CD14-positive monocyte (primary cell): ENCODE measurements at regions not wholly inside any gene's neighbourhood (a gene's known extent, or its start where the extent isn't known, plus 50 kb on each side); places are given as distances from the start of the nearest gene placed in this dataset.

ENCODE experiments used
- DNase-seq, 3 donors: peaks; one replicate each; pipeline ENCODE4 v3.0.0-alpha.2; 2011 to 2022
- H2AFZ ChIP-seq: 2 replicates; pipeline ENCODE4 v1.6.0; 2012; ENCODE audit warnings: mild to moderate bottlenecking, low read depth, low read length, inconsistent platforms; ENCODE audit not compliant: insufficient read depth, poor library complexity, severe bottlenecking
- H3K27ac ChIP-seq, 2 donors: 1 replicate in 1 of 2; 2 replicates in 1 of 2; pipeline ENCODE4 v1.5.1; 2012 to 2013; ENCODE audit warnings: low read length in 2 of 2, control low read depth in 1 of 2, inconsistent platforms in 1 of 2, low read depth in 1 of 2, mild to moderate bottlenecking in 1 of 2
- H3K27me3 ChIP-seq, 2 donors: one replicate each; pipeline versions ENCODE4 v1.6.0 to v1.6.1; 2011 to 2013; ENCODE audit warnings: low read length in 2 of 2; ENCODE audit not compliant: control insufficient read depth in 2 of 2, insufficient read depth in 2 of 2
- H3K36me3 ChIP-seq, 2 donors: replicated peaks in 1 of 2; 1 replicate in 1 of 2; 2 replicates in 1 of 2; pipeline versions ENCODE4 v1.5.1 to v1.6.1; 2012 to 2013; ENCODE audit warnings: low read length in 2 of 2, control low read depth in 1 of 2, inconsistent platforms in 1 of 2, mild to moderate bottlenecking in 1 of 2; ENCODE audit not compliant: insufficient read depth in 2 of 2, control insufficient read depth in 1 of 2
- H3K4me1 ChIP-seq, 2 donors: 1 replicate in 1 of 2; 2 replicates in 1 of 2; pipeline versions ENCODE4 v1.5.1 to v1.6.1; 2012 to 2013; ENCODE audit warnings: low read length in 2 of 2, control low read depth in 1 of 2, inconsistent platforms in 1 of 2, mild to moderate bottlenecking in 1 of 2, moderate library complexity in 1 of 2; ENCODE audit not compliant: insufficient read depth in 2 of 2, control insufficient read depth in 1 of 2
- H3K4me2 ChIP-seq: replicated peaks from 2 replicates; pipeline ENCODE3; 2012; ENCODE audit warnings: low read length, moderate library complexity, mild to moderate bottlenecking; ENCODE audit not compliant: poor library complexity, severe bottlenecking; ENCODE audit errors: extremely low read depth
- H3K4me3 ChIP-seq, 3 experiments: fragments of 200-600 bp in 1 of 3; sonication (generic) in 1 of 3; replicated peaks in 1 of 3; 1 replicate in 2 of 3; 2 replicates in 1 of 3; pipeline ENCODE4 v1.5.1; 2011 to 2013; ENCODE audit warnings: low read length in 3 of 3, mild to moderate bottlenecking in 3 of 3, control low read depth in 2 of 3, low read depth in 2 of 3, inconsistent platforms in 1 of 3, moderate library complexity in 1 of 3
- H3K79me2 ChIP-seq: 2 replicates; pipeline ENCODE4 v1.6.0; 2012; ENCODE audit warnings: mild to moderate bottlenecking, control low read depth, inconsistent platforms, low read length, moderate library complexity; ENCODE audit not compliant: insufficient read depth
- H3K9ac ChIP-seq: 2 replicates; pipeline ENCODE4 v1.6.0; 2017; ENCODE audit warnings: low read length, mild to moderate bottlenecking; ENCODE audit not compliant: insufficient read depth, poor library complexity, severe bottlenecking
- H3K9me3 ChIP-seq, 2 donors: replicated peaks in 1 of 2; 1 replicate in 1 of 2; 2 replicates in 1 of 2; pipeline versions ENCODE4 v1.5.1 to v1.6.1; 2012 to 2013; ENCODE audit warnings: low read length in 2 of 2, control low read depth in 1 of 2; ENCODE audit not compliant: control insufficient read depth in 1 of 2, insufficient read depth in 1 of 2
- H4K20me1 ChIP-seq: 2 replicates; pipeline ENCODE4 v1.6.0; 2012; ENCODE audit warnings: mild to moderate bottlenecking, low read length, control low read depth, moderate library complexity; ENCODE audit not compliant: insufficient read depth
- H3K27ac Mint-ChIP-seq, 7 donors: one replicate each; pipeline ENCODE4 v1.8.0; 2020; ENCODE audit warnings: mild to moderate bottlenecking in 7 of 7, mixed read lengths in 7 of 7, moderate library complexity in 6 of 7, inconsistent platforms in 2 of 7
- H3K27me3 Mint-ChIP-seq, 3 donors: one replicate each; pipeline ENCODE4 v1.8.0; 2021 to 2022; ENCODE audit warnings: low read depth in 3 of 3, mild to moderate bottlenecking in 3 of 3, mixed read lengths in 3 of 3, moderate library complexity in 3 of 3, inconsistent platforms in 1 of 3
- H3K36me3 Mint-ChIP-seq, 2 donors: one replicate each; pipeline ENCODE4 v1.8.0; 2020; ENCODE audit warnings: mixed read lengths in 2 of 2, inconsistent platforms in 1 of 2, mild to moderate bottlenecking in 1 of 2
- H3K4me1 Mint-ChIP-seq: one replicate; pipeline ENCODE4 v1.8.0; 2020; ENCODE audit warnings: mild to moderate bottlenecking, mixed read lengths
- H3K4me3 Mint-ChIP-seq, 2 donors: one replicate each; pipeline ENCODE4 v1.8.0; 2020; ENCODE audit warnings: mild to moderate bottlenecking in 2 of 2, mixed read lengths in 2 of 2, moderate library complexity in 1 of 2
- H3K9me3 Mint-ChIP-seq, 7 donors: one replicate each; pipeline ENCODE4 v1.8.0; 2020 to 2022; ENCODE audit warnings: mixed read lengths in 7 of 7, mild to moderate bottlenecking in 6 of 7, moderate library complexity in 6 of 7, inconsistent platforms in 2 of 7
- WGBS: methylation state at CpG from one replicate; pipeline ENCODE4 v1.1.5; 2013; ENCODE audit warnings: missing lambda C conversion rate; ENCODE audit not compliant: insufficient coverage; 5-methylcytosine and 5-hydroxymethylcytosine counted together
- intact Hi-C, 2 donors: fragments of 100-400 bp; cut with micrococcal nuclease; formaldehyde crosslinking; loops; one replicate each; pipeline versions ENCODE4 v1.15.0 to v1.15.1; 2023
- TF ChIP-seq, protein P1 (sequence below): fragments of 200-600 bp; IDR thresholded peaks from one replicate; pipeline ENCODE4 v1.8.0; 2022; ENCODE audit warnings: antibody characterized with exemption, mild to moderate bottlenecking

DNA sequence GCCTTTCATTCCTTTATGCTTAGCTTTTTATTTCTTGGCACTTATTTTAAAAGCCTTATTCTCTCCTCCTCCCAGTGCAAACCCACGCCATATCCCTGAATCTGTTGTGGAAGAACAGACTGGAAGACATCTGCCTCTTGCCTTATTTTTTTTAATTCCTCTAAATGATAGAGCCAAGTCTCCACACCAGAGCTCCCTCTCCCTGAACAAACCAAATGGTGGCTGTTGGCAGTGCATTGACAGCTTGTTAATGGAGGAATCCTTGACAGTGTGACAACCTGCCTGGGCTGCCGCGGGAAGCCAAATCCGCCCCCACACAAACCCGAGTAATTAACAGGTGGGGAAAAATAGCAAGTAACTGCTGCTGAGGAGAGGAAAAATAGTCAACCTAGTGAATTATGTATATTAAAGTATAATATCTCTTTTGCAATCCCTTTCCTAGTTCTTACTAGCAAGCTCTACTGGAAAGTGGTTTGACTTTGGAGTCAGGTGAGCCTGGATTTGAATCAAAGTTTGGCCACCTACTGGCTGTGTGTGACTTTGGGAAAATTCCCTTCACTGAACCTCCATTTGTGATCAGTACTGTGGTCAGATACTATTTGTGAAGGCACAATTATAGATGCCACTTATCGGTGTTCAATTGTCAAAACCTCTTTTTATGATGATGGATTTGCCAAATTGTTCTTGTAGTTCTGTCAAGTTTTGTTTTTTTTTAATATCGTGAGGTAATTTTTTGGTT is 589.6 kb downstream of the PDCD6IP start:
- H3K27me3 Mint-ChIP-seq = peaks cover 0 to 4% (median 0%) of the 10 kb centered on the region in 3 donors
- DNase-seq = no peak
- no peaks in the 10 kb centered on the region for H3K36me3 ChIP-seq
- no CpG with 5 or more reads among the region's 7 CpGs for WGBS
- intact Hi-C loops = loop anchor here in 1 of 2 donors (10.0 kb wide), 1 partner anchor 273 kb away; no protein-coding TSS in a partner anchor
- no peaks in the 10 kb centered on the region for H3K27me3 ChIP-seq
- TF ChIP-seq, protein P1, sequence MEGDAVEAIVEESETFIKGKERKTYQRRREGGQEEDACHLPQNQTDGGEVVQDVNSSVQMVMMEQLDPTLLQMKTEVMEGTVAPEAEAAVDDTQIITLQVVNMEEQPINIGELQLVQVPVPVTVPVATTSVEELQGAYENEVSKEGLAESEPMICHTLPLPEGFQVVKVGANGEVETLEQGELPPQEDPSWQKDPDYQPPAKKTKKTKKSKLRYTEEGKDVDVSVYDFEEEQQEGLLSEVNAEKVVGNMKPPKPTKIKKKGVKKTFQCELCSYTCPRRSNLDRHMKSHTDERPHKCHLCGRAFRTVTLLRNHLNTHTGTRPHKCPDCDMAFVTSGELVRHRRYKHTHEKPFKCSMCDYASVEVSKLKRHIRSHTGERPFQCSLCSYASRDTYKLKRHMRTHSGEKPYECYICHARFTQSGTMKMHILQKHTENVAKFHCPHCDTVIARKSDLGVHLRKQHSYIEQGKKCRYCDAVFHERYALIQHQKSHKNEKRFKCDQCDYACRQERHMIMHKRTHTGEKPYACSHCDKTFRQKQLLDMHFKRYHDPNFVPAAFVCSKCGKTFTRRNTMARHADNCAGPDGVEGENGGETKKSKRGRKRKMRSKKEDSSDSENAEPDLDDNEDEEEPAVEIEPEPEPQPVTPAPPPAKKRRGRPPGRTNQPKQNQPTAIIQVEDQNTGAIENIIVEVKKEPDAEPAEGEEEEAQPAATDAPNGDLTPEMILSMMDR = no peak
- no peak overlapping the region for H3K27ac Mint-ChIP-seq
- H3K4me3 ChIP-seq = no peak overlapping the region
- no peaks in the 10 kb centered on the region for H3K9me3 ChIP-seq
- H3K4me1 Mint-ChIP-seq = peaks cover 4% of the 10 kb centered on the region
- no peak overlapping the region for H3K27ac ChIP-seq
- no peaks in the 10 kb centered on the region for H3K79me2 ChIP-seq
- H2AFZ ChIP-seq = no peak overlapping the region
- H4K20me1 ChIP-seq = no peaks in the 10 kb centered on the region
- no peak overlapping the region for H3K4me3 Mint-ChIP-seq
- peaks cover 0 to 6% (median 2%) of the 10 kb centered on the region in 7 donors for H3K9me3 Mint-ChIP-seq
- no peak overlapping the region for H3K9ac ChIP-seq
- no peaks in the 10 kb centered on the region for H3K36me3 Mint-ChIP-seq
- H3K4me2 ChIP-seq = no peak overlapping the region
- no peaks in the 10 kb centered on the region for H3K4me1 ChIP-seq

DNA sequence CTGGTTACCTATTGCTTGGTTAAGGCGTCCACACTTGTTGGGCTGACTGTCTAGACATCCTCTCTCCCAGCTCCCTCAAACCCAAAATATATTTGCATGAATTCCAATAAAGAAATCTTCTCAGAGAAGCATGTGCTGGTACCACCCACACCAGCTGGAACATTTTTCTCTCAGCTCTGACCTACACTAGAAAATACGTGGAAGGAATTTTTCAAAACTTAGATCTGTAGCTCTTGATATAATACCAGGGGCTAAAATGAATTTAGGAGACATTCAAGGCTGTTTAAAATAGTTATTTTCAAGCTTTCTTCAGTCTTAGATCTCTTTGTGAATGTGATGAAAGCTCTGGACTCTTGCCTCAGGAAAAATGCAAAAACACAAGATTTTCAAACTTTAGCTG is 590.4 kb downstream of the PDCD6IP start:
- no CpG with 5 or more reads among the region's 2 CpGs for WGBS
- no peak overlapping the region for H3K4me2 ChIP-seq
- no peak overlapping the region for H3K4me3 ChIP-seq
- TF ChIP-seq, protein P1 = no peak
- DNase-seq = no peak
- H3K27me3 Mint-ChIP-seq = peaks cover 0 to 4% (median 0%) of the 10 kb centered on the region in 3 donors
- H3K9me3 Mint-ChIP-seq = peaks cover 0 to 9% (median 6%) of the 10 kb centered on the region in 7 donors
- intact Hi-C loops = loop anchor here in 1 of 2 donors (10.0 kb wide), 1 partner anchor 274 kb away; no protein-coding TSS in a partner anchor
- peaks cover 4% of the 10 kb centered on the region for H3K4me1 Mint-ChIP-seq
- H3K4me3 Mint-ChIP-seq = no peak overlapping the region
- no peaks in the 10 kb centered on the region for H3K4me1 ChIP-seq
- H2AFZ ChIP-seq = no peak overlapping the region
- peak overlapping the region in 1 of 7 donors; percentile 15 for H3K27ac Mint-ChIP-seq
- no peaks in the 10 kb centered on the region for H3K79me2 ChIP-seq
- no peaks in the 10 kb centered on the region for H4K20me1 ChIP-seq
- H3K9me3 ChIP-seq = no peaks in the 10 kb centered on the region
- H3K36me3 ChIP-seq = no peaks in the 10 kb centered on the region
- H3K27me3 ChIP-seq = no peaks in the 10 kb centered on the region
- no peak overlapping the region for H3K27ac ChIP-seq
- H3K36me3 Mint-ChIP-seq = no peaks in the 10 kb centered on the region
- no peak overlapping the region for H3K9ac ChIP-seq
